ENCODE measurements at regions not wholly inside any gene's neighbourhood (a gene's known extent, or its start where the extent isn't known, plus 50 kb on each side); places are given as distances from the start of the nearest gene placed in this dataset.

DNA sequence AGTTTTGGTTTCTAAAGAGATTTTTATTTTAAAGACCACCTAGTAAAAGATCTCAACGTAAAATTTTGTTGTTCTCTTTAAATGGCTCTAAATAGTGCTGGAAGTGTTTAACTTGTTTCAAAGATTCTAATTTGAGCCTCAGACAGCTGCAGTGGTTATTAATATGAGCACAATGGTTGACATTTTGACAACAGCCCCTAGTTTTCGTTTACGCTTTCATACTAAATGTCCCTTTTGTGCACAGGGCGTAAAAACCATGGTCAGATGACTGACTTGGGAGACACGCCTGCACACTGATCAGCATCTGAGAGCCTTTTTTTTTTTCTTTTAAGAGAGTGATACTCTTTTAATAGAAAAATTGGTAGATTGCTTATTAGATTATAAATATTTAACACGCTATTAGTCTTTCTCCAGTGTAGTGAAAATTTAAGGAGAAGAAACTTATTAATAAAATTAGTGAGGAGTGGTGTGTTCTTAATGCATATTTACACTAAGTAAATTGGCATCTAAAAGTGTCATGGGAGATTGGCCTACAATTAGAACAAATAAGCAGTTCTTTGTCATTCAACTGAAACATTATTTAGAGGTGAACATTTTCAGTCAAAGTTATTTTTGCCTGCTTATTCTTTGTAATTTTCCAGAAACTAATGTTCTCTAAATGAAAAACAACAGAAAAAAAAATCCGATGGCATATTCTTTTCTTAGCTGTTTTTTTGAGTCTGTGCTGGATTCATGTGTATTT lies 182.8 kb upstream of the PHYHIPL start (continued):
- TF ChIP-seq IKZF2 (IDR thresholded peaks at IDR 0.05) (peak; percentile 43; a peak in 1 of 4 replicates), EZH2 (IDR thresholded peaks at IDR 0.05; ENCODE audit: borderline replicate concordance, control insufficient read depth, low read depth, low read length) (no peak), JUND (IDR thresholded peaks at IDR 0.05; ENCODE audit: low read depth, low read length) (no peak), ZBED1 (IDR thresholded peaks at IDR 0.05; ENCODE audit: borderline replicate concordance) (no peak), PML (IDR thresholded peaks at IDR 0.05; ENCODE audit: low read length) (0 out of 2 replicates have a peak, but pooled peaks have one; percentile 70), CHD2 (IDR thresholded peaks at IDR 0.05; ENCODE audit: borderline replicate concordance, low read depth, low read length) (0 out of 2 replicates have a peak, but pooled peaks have one; percentile 57), RAD51 (IDR thresholded peaks at IDR 0.05) (peak; percentile 85), SP1 (IDR thresholded peaks at IDR 0.05; ENCODE audit: low read depth, low read length) (no peak), FOXK2 (IDR thresholded peaks at IDR 0.05) (no peak), TCF7 (IDR thresholded peaks at IDR 0.05; ENCODE audit: borderline replicate concordance) (no peak), RFX5 (IDR thresholded peaks at IDR 0.05; ENCODE audit: low read depth, low read length) (no peak), CREB1 (IDR thresholded peaks at IDR 0.05; ENCODE audit: low read depth) (peak; percentile 60; the same call in 1 of the 2 replicates), MTA3 (IDR thresholded peaks at IDR 0.05; ENCODE audit: borderline replicate concordance, low read length) (no peak), RUNX3 (IDR thresholded peaks at IDR 0.05; ENCODE audit: low read length) (peak; percentile 87), CBX5 (IDR thresholded peaks at IDR 0.05; ENCODE audit: low read depth) (no peak)
- TF ChIP-seq, protein P1, sequence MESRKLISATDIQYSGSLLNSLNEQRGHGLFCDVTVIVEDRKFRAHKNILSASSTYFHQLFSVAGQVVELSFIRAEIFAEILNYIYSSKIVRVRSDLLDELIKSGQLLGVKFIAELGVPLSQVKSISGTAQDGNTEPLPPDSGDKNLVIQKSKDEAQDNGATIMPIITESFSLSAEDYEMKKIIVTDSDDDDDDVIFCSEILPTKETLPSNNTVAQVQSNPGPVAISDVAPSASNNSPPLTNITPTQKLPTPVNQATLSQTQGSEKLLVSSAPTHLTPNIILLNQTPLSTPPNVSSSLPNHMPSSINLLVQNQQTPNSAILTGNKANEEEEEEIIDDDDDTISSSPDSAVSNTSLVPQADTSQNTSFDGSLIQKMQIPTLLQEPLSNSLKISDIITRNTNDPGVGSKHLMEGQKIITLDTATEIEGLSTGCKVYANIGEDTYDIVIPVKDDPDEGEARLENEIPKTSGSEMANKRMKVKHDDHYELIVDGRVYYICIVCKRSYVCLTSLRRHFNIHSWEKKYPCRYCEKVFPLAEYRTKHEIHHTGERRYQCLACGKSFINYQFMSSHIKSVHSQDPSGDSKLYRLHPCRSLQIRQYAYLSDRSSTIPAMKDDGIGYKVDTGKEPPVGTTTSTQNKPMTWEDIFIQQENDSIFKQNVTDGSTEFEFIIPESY (IDR thresholded peaks at IDR 0.05) = no peak
- TF ChIP-seq, protein P2, sequence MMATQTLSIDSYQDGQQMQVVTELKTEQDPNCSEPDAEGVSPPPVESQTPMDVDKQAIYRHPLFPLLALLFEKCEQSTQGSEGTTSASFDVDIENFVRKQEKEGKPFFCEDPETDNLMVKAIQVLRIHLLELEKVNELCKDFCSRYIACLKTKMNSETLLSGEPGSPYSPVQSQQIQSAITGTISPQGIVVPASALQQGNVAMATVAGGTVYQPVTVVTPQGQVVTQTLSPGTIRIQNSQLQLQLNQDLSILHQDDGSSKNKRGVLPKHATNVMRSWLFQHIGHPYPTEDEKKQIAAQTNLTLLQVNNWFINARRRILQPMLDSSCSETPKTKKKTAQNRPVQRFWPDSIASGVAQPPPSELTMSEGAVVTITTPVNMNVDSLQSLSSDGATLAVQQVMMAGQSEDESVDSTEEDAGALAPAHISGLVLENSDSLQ (IDR thresholded peaks at IDR 0.05) = peak; percentile 87
- TF ChIP-seq, protein P3, sequence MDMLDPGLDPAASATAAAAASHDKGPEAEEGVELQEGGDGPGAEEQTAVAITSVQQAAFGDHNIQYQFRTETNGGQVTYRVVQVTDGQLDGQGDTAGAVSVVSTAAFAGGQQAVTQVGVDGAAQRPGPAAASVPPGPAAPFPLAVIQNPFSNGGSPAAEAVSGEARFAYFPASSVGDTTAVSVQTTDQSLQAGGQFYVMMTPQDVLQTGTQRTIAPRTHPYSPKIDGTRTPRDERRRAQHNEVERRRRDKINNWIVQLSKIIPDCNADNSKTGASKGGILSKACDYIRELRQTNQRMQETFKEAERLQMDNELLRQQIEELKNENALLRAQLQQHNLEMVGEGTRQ (IDR thresholded peaks at IDR 0.05; ENCODE audit: borderline replicate concordance, low read depth, low read length) = no peak
- TF ChIP-seq, protein P4, sequence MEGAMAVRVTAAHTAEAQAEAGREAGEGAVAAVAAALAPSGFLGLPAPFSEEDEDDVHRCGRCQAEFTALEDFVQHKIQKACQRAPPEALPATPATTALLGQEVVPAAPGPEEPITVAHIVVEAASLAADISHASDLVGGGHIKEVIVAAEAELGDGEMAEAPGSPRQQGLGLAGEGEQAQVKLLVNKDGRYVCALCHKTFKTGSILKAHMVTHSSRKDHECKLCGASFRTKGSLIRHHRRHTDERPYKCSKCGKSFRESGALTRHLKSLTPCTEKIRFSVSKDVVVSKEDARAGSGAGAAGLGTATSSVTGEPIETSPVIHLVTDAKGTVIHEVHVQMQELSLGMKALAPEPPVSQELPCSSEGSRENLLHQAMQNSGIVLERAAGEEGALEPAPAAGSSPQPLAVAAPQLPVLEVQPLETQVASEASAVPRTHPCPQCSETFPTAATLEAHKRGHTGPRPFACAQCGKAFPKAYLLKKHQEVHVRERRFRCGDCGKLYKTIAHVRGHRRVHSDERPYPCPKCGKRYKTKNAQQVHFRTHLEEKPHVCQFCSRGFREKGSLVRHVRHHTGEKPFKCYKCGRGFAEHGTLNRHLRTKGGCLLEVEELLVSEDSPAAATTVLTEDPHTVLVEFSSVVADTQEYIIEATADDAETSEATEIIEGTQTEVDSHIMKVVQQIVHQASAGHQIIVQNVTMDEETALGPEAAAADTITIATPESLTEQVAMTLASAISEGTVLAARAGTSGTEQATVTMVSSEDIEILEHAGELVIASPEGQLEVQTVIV (IDR thresholded peaks at IDR 0.05; ENCODE audit: borderline replicate concordance, partially characterized antibody) = no peak
- TF ChIP-seq, protein P5, sequence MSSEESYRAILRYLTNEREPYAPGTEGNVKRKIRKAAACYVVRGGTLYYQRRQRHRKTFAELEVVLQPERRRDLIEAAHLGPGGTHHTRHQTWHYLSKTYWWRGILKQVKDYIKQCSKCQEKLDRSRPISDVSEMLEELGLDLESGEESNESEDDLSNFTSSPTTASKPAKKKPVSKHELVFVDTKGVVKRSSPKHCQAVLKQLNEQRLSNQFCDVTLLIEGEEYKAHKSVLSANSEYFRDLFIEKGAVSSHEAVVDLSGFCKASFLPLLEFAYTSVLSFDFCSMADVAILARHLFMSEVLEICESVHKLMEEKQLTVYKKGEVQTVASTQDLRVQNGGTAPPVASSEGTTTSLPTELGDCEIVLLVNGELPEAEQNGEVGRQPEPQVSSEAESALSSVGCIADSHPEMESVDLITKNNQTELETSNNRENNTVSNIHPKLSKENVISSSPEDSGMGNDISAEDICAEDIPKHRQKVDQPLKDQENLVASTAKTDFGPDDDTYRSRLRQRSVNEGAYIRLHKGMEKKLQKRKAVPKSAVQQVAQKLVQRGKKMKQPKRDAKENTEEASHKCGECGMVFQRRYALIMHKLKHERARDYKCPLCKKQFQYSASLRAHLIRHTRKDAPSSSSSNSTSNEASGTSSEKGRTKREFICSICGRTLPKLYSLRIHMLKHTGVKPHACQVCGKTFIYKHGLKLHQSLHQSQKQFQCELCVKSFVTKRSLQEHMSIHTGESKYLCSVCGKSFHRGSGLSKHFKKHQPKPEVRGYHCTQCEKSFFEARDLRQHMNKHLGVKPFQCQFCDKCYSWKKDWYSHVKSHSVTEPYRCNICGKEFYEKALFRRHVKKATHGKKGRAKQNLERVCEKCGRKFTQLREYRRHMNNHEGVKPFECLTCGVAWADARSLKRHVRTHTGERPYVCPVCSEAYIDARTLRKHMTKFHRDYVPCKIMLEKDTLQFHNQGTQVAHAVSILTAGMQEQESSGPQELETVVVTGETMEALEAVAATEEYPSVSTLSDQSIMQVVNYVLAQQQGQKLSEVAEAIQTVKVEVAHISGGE (CRISPR knock-in tag; IDR thresholded peaks at IDR 0.05) = no peak

Measured in GM12878 (cell line).